Common myeloid progenitor, CD34-positive (primary cell): ENCODE measurements at regions not wholly inside any gene's neighbourhood (a gene's known extent, or its start where the extent isn't known, plus 50 kb on each side); places are given as distances from the start of the nearest gene placed in this dataset.

Experiments
- CTCF ChIA-PET: fragments of 350-600 bp; sonication (Branson Sonifier 250); formaldehyde crosslinking; loops from one replicate; lab custom pipeline; 2021; ENCODE audit warnings: antibody characterized with exemption; lab: Charles Lee
- POLR2A ChIA-PET: fragments of 350-600 bp; sonication (Branson Sonifier 250); formaldehyde crosslinking; loops from one replicate; lab custom pipeline; 2021; ENCODE audit warnings: antibody characterized with exemption; lab: Charles Lee
- DNase-seq, 3 donors: peaks; one replicate each; pipeline versions ENCODE4 v3.0.0 to v3.0.0-alpha.2; 2013
- H3K27ac ChIP-seq, 2 experiments: 1 replicate in 1 of 2; 2 replicates in 1 of 2; pipeline ENCODE4 v1.7.0; 2013; ENCODE audit warnings: inconsistent platforms in 2 of 2, low read length in 2 of 2, mild to moderate bottlenecking in 2 of 2, low read depth in 1 of 2, moderate library complexity in 1 of 2; ENCODE audit not compliant: severe bottlenecking in 2 of 2, insufficient read depth in 1 of 2, poor library complexity in 1 of 2
- H3K27me3 ChIP-seq, 5 experiments: replicated peaks in 2 of 5; 1 replicate in 3 of 5; 2 replicates in 2 of 5; pipeline versions ENCODE4 v1.6.1 to v1.7.0; 2013; ENCODE audit warnings: low read length in 4 of 5, mild to moderate bottlenecking in 2 of 5, moderate library complexity in 2 of 5, inconsistent platforms in 1 of 5; ENCODE audit not compliant: insufficient read depth in 5 of 5, control insufficient read depth in 4 of 5
- H3K36me3 ChIP-seq, 4 experiments: 1 replicate in 2 of 4; 2 replicates in 2 of 4; pipeline versions ENCODE4 v1.6.1 to v1.7.0; 2013; ENCODE audit warnings: low read length in 3 of 4, control low read depth in 1 of 4, mild to moderate bottlenecking in 1 of 4; ENCODE audit not compliant: control insufficient read depth in 4 of 4, insufficient read depth in 4 of 4
- H3K4me1 ChIP-seq, 4 experiments: 1 replicate in 3 of 4; 2 replicates in 1 of 4; pipeline versions ENCODE4 v1.6.1 to v1.7.1; 2013; ENCODE audit warnings: low read length in 3 of 4, mild to moderate bottlenecking in 3 of 4, control low read depth in 1 of 4, inconsistent platforms in 1 of 4, moderate library complexity in 1 of 4; ENCODE audit not compliant: control insufficient read depth in 4 of 4, insufficient read depth in 4 of 4; ENCODE audit errors: control extremely low read depth in 1 of 4
- H3K4me3 ChIP-seq, 7 experiments: 1 replicate in 4 of 7; 2 replicates in 3 of 7; pipeline versions ENCODE4 v1.5.1 to v1.7.0; 2013; ENCODE audit warnings: mild to moderate bottlenecking in 7 of 7, low read length in 6 of 7, moderate library complexity in 6 of 7, inconsistent platforms in 2 of 7, low read depth in 2 of 7, control low read depth in 1 of 7; ENCODE audit not compliant: insufficient read depth in 4 of 7, control insufficient read depth in 1 of 7; ENCODE audit errors: extremely low read depth in 1 of 7
- H3K9me3 ChIP-seq, 5 experiments: 1 replicate in 4 of 5; 2 replicates in 1 of 5; pipeline versions ENCODE4 v1.6.1 to v1.7.1; 2013; ENCODE audit warnings: low read length in 4 of 5, mild to moderate bottlenecking in 2 of 5, inconsistent platforms in 1 of 5, low read depth in 1 of 5, moderate library complexity in 1 of 5; ENCODE audit not compliant: control insufficient read depth in 4 of 5, insufficient read depth in 2 of 5; ENCODE audit errors: control extremely low read depth in 1 of 5
- WGBS: methylation state at CpG from one replicate; pipeline ENCODE4 v1.1.5; 2013; ENCODE audit not compliant: insufficient coverage; 5-methylcytosine and 5-hydroxymethylcytosine counted together

DNA sequence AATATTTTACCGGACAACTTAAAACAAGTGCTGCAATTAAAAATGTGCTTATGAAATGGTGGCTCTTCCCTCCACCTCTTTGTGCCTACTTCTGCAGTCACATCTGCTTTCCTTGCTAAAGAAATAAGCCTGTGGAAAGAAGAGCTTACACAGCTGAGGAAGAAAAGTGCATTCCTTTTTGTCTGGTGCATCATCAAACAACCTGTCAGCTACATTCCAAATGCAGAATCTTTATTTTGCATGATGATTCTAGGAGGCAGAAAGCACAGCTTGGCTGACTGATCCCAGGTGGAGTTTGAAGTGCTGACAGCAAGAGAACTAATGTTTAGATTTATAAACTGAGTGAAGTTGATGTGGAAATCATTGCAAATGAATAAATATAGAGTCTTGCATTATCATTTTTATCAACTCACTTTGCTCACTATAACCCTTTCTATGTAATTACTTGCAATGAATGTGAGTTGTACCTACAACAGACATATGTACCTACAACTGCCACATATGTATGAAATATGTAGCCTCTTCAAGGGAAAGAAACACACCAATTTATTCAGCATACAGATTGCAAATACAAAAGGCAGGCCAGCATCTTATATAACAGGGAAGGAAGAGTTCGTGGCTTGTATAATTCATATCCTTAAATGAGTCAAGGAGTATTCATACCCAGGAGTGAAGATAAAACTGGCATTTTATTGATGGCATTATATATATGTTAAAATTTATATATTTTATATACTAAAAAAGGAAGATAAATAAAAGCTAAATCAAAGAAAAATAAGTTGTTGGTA is 223.4 kb upstream of the MCHR2 start:
- no CpG with 5 or more reads among the region's 2 CpGs for WGBS
- no peak for DNase-seq
- Histone ChIP-seq H3K9me3 (no peaks in the 10 kb centered on the region), H3K4me1 (no peaks in the 10 kb centered on the region), H3K36me3 (no peaks in the 10 kb centered on the region), H3K27ac (no peak overlapping the region), H3K4me3 (no peak overlapping the region), H3K27me3 (peaks cover 0 to 10% (median 2%) of the 10 kb centered on the region in 5 experiments)
- CTCF ChIA-PET = no interaction called here
- POLR2A ChIA-PET = no interaction called here

DNA sequence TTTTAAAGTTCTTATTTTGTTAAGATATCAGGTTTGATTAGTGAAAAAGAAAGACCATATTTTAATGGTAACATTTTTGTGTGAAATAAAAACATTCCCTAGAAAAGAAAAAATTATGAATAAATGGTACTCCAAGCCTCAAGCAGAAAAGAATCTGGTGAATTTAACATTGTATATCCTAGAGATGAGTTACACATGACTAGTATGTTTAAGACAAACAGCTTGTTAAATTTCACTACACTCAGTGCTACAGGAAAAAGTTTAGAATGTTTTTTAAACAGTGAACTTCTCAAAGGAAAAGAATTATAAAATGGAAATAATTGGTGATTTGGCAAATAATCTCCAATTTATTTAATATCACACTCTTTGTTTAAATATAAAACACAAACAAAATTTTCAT is 222.7 kb upstream of the MCHR2 start:
- CTCF ChIA-PET = no interaction called here

DNA sequence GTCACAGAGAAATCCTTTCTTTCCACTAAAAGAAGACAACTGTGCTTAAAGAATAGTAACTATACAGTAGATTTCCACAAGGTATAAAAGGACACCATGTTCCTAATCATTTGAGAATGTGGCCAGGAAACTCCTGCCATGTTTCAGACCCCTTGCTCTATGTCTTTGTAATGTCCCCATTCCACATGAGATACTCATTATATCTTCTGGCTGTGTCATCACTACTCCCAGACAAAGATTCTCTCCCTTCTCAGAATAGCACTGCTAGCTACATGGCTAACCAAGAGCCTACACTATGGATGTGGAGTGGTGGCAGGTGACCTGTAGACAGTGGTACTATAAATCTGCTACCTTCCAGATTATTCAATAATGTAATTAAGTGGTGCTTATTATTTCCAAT is 218.1 kb upstream of the MCHR2 start:
- Histone ChIP-seq H3K4me3 (no peak overlapping the region), H3K4me1 (no peaks in the 10 kb centered on the region)
- POLR2A ChIA-PET = no interaction called here

More for the DNA sequence above, 222.7 kb upstream of the MCHR2 start:
- DNase-seq = no peak
- Histone ChIP-seq H3K27me3 (peaks cover 0 to 10% (median 2%) of the 10 kb centered on the region in 5 experiments), H3K27ac (no peak overlapping the region), H3K4me1 (no peaks in the 10 kb centered on the region), H3K4me3 (no peak overlapping the region), H3K36me3 (no peaks in the 10 kb centered on the region), H3K9me3 (no peaks in the 10 kb centered on the region)
- POLR2A ChIA-PET = no interaction called here

DNA sequence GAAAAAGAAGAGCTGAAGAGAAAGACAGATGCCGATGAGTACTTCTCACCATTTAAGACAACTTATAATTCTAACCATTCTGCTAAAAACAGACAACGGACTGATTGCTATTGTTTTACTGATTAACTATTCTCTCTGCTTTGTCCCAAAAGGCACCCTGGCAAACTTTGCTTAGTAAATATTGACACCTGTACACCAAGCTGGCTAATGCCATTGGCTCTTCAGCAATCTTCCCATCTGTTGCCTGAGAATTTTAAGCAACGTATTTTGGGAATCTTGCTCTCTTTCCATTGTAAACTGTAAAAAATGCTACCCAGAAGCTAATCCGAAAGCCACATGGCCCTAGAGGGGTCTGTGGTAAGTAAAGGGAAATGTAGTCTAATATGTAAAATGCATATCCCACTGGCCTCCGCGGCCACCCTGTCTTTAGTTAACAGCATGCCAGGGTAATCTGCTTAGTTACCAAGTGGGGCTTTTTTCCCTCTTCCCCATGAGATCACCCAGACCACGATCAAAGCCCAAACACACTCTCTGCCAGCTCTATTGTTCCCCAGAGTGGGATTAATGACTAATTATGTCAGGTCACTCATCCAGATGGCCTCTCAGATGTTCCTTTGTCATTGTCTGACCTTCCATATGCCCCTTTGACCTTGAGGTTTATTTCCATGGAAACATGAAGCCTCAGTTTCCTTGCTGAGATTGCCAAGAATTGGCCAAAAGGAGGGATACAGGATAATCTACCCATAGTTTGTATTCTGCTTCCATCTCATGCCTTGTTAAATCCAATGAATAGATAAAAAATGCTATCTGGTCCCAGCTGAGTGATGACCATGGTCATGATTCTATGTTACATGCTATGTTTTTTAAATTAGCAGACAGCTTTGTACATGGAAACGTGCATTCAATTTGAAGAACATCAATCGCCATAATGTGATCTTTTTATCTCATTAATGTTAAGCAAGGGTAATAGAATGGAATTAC is 216.4 kb upstream of the MCHR2 start:
- peaks cover 0 to 1% (median 0%) of the 10 kb centered on the region in 5 experiments for H3K9me3 ChIP-seq
- H3K4me1 ChIP-seq = no peaks in the 10 kb centered on the region
- H3K4me3 ChIP-seq = no peak overlapping the region
- ChIA-PET POLR2A (no interaction called here), CTCF (interaction anchor here (3.0 kb wide), 1 partner anchor 18 kb away, joined by 8 read pairs; no protein-coding TSS in a partner anchor)
- WGBS = 82% methylated on average over 5 of the region's 9 CpGs
- no peak for DNase-seq
- no peak overlapping the region for H3K27ac ChIP-seq
- no peaks in the 10 kb centered on the region for H3K36me3 ChIP-seq
- peaks cover 0 to 13% (median 0%) of the 10 kb centered on the region in 5 experiments for H3K27me3 ChIP-seq

More for the DNA sequence above, 218.1 kb upstream of the MCHR2 start:
- peaks cover 0 to 1% (median 0%) of the 10 kb centered on the region in 5 experiments for H3K9me3 ChIP-seq
- CTCF ChIA-PET = interaction anchor here (3.0 kb wide), 1 partner anchor 16 kb away, joined by 8 read pairs; no protein-coding TSS in a partner anchor
- no peak for DNase-seq
- no peaks in the 10 kb centered on the region for H3K36me3 ChIP-seq
- peaks cover 0 to 7% (median 0%) of the 10 kb centered on the region in 5 experiments for H3K27me3 ChIP-seq
- no peak overlapping the region for H3K27ac ChIP-seq

DNA sequence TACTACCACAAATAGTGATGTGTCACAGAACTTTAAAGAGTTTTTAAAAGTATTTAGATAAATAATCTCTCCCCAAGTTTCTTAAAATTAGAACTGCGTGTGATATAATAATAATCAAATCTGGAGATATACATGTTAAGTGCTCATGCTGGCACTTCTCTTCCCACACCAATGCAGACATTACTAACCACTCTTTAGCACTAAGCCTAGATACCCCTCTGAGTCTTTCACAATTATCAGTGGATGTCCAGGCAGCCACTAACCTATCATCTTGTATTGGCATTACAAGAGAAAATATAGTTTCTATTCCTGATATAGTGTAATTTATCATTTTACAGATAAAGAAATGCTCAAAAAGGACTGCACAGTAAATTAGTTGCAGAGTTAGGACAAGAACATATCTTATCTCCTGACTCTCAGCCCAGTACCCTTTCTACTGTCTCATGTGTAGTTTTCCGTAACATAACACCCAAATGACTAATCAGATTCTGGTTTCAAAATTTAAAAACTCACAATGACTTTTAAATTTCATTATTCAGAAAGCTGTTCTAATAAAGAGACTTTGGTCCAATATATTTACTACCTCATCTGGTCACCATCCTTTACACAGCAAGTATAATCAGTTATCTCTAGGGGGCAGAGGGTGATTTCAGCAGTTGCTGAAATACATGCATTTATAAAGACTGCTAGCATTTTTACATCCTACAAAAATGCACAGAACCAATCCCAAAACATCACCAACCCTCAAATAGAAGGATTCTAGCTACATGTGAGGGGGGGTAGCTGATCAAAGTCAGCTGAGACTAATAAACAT is 215.5 kb upstream of the MCHR2 start:
- WGBS = no CpG with 5 or more reads among the region's 2 CpGs
- Histone ChIP-seq H3K36me3 (no peaks in the 10 kb centered on the region), H3K27me3 (peaks cover 0 to 13% (median 0%) of the 10 kb centered on the region in 5 experiments), H3K4me1 (no peaks in the 10 kb centered on the region), H3K4me3 (no peak overlapping the region), H3K27ac (no peak overlapping the region), H3K9me3 (peaks cover 0 to 2% (median 0%) of the 10 kb centered on the region in 5 experiments)
- no peak for DNase-seq
- ChIA-PET POLR2A (no interaction called here), CTCF (interaction anchor here (3.0 kb wide), 1 partner anchor 19 kb away, joined by 8 read pairs; no protein-coding TSS in a partner anchor)

DNA sequence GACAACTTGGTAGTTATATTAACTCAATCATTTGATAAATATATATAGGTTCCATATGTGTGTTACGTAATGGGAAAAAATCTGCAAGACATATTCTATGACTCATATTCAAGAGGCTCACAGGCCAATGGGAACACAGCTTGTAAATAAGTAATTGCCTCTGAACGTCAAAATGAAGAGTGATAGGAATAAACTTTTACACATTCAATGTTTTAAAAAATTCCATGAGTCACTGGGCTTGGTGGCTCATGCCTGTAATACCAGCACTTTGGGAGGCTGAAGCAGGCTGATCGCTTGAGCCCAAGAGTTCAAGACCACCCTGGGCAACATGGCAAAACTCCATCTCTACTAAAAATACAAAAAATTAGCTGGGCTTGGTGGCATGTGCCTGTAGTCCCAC is 209.4 kb upstream of the MCHR2 start:
- 100% methylated on average over 2 of the region's 3 CpGs for WGBS
- H3K9me3 ChIP-seq = peaks cover 0 to 3% (median 1%) of the 10 kb centered on the region in 5 experiments
- H3K4me3 ChIP-seq = no peak overlapping the region
- H3K27ac ChIP-seq = no peak overlapping the region
- CTCF ChIA-PET = no interaction called here
- no peaks in the 10 kb centered on the region for H3K4me1 ChIP-seq
- H3K27me3 ChIP-seq = peaks cover 0 to 8% (median 0%) of the 10 kb centered on the region in 5 experiments
- POLR2A ChIA-PET = no interaction called here
- DNase-seq = no peak
- no peaks in the 10 kb centered on the region for H3K36me3 ChIP-seq
